MM.1S (cell line): ENCODE measurements at regions not wholly inside any gene's neighbourhood (a gene's known extent, or its start where the extent isn't known, plus 50 kb on each side); places are given as distances from the start of the nearest gene placed in this dataset.

Source experiments
- DNase-seq: peaks from one replicate; pipeline ENCODE4 v3.0.0-alpha.2; 2015
- H2AFZ ChIP-seq: fragments of 300-600 bp; sonication (generic); 2 replicates; pipeline ENCODE4 v1.6.0; 2016; ENCODE audit warnings: antibody characterized with exemption, low read length
- H3F3A ChIP-seq: fragments of 300-600 bp; sonication (generic); 2 replicates; pipeline ENCODE4 v1.6.1; 2016; ENCODE audit warnings: mild to moderate bottlenecking, antibody characterized with exemption, low read length, moderate library complexity, mixed read lengths; ENCODE audit not compliant: insufficient read depth
- H3K27ac ChIP-seq: fragments of 300-600 bp; sonication (generic); 2 replicates; pipeline ENCODE4 v1.5.1; 2016; ENCODE audit warnings: mild to moderate bottlenecking, low read length
- H3K27me3 ChIP-seq: fragments of 300-600 bp; sonication (generic); replicated peaks from 2 replicates; pipeline ENCODE4 v1.6.0; 2016; ENCODE audit warnings: low read length; ENCODE audit not compliant: insufficient read depth
- H3K36me3 ChIP-seq: fragments of 300-600 bp; sonication (generic); replicated peaks from 2 replicates; pipeline ENCODE4 v1.6.1; 2016; ENCODE audit warnings: mild to moderate bottlenecking, low read length, mixed read lengths; ENCODE audit not compliant: insufficient read depth
- H3K4me1 ChIP-seq: fragments of 300-600 bp; sonication (generic); 2 replicates; pipeline ENCODE4 v1.6.1; 2016; ENCODE audit warnings: low read length, mixed read lengths
- H3K4me2 ChIP-seq: fragments of 300-600 bp; sonication (generic); 2 replicates; pipeline ENCODE4 v1.6.0; 2016; ENCODE audit warnings: low read depth, low read length
- H3K4me3 ChIP-seq: fragments of 300-600 bp; sonication (generic); 2 replicates; pipeline ENCODE4 v1.5.1; 2016; ENCODE audit warnings: low read length, mixed read lengths
- H3K79me2 ChIP-seq: fragments of 300-600 bp; sonication (generic); 2 replicates; pipeline ENCODE4 v1.6.1; 2016; ENCODE audit warnings: mixed run types, low read length, mixed read lengths
- H3K9ac ChIP-seq: fragments of 300-600 bp; sonication (generic); 2 replicates; pipeline ENCODE4 v1.6.1; 2016; ENCODE audit warnings: low read length, mixed read lengths
- H3K9me2 ChIP-seq: fragments of 300-600 bp; sonication (generic); replicated peaks from 2 replicates; pipeline ENCODE4 v1.6.1; 2016; ENCODE audit warnings: mild to moderate bottlenecking, low read length, mixed read lengths; ENCODE audit not compliant: insufficient read depth
- H3K9me3 ChIP-seq: fragments of 300-600 bp; sonication (generic); replicated peaks from 2 replicates; pipeline ENCODE4 v1.6.1; 2016; ENCODE audit warnings: mild to moderate bottlenecking, low read length, mixed read lengths; ENCODE audit not compliant: insufficient read depth
- H4K20me1 ChIP-seq: fragments of 300-600 bp; sonication (generic); 2 replicates; pipeline ENCODE4 v1.6.1; 2016; ENCODE audit warnings: mild to moderate bottlenecking, low read length, moderate library complexity, mixed read lengths; ENCODE audit not compliant: insufficient read depth
- CTCF ChIP-seq: fragments of 300-600 bp; sonication (generic); IDR thresholded peaks from 2 replicates; pipeline ENCODE4 v1.5.1; 2016; ENCODE audit warnings: antibody characterized with exemption, low read length, mixed read lengths
- EZH2 ChIP-seq: fragments of 300-600 bp; sonication (generic); optimal IDR thresholded peaks from 2 replicates; pipeline ENCODE3; 2017; ENCODE audit warnings: low read depth, mild to moderate bottlenecking, antibody characterized with exemption, low read length, mixed read lengths
- EZH2phosphoT487 ChIP-seq: fragments of 300-600 bp; sonication (generic); IDR thresholded peaks from 2 replicates; pipeline ENCODE4 v1.6.1; 2018; ENCODE audit warnings: antibody characterized with exemption, low read length

DNA sequence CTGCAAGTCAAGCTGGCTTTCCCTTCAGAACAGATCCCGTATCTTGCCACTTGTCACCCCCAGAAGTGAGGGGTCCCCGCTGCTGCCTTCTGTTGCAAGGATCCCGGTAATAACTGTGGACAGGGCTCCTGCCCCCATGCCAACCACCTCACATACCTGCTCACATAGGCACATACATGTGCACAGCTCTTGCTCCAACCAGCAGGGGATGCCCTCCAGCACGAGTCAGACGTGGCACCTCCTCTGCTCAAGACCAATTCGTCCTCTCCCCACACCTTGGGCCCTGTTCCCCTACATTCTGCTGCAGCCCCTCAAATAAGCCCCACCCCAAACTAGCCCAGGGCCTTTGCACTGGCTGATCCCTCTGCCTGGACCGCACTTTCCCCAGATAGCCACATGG is 163.3 kb downstream of the CRYBB2 start:
- Histone ChIP-seq H3F3A (no peaks in the 10 kb centered on the region), H3K9me3 (no peaks in the 10 kb centered on the region), H3K36me3 (no peaks in the 10 kb centered on the region), H3K4me1 (no peaks in the 10 kb centered on the region), H3K27ac (no peak overlapping the region), H3K27me3 (peaks cover 15% of the 10 kb centered on the region; the same call in 1 of the 2 replicates), H3K9ac (no peak overlapping the region), H3K79me2 (no peaks in the 10 kb centered on the region), H3K4me3 (no peak overlapping the region), H4K20me1 (no peaks in the 10 kb centered on the region), H2AFZ (no peak overlapping the region), H3K4me2 (no peak overlapping the region), H3K9me2 (no peaks in the 10 kb centered on the region)
- TF ChIP-seq CTCF (peak; percentile 13; the same call in 1 of the 2 replicates), EZH2 (no peak)
- no peak for DNase-seq

DNA sequence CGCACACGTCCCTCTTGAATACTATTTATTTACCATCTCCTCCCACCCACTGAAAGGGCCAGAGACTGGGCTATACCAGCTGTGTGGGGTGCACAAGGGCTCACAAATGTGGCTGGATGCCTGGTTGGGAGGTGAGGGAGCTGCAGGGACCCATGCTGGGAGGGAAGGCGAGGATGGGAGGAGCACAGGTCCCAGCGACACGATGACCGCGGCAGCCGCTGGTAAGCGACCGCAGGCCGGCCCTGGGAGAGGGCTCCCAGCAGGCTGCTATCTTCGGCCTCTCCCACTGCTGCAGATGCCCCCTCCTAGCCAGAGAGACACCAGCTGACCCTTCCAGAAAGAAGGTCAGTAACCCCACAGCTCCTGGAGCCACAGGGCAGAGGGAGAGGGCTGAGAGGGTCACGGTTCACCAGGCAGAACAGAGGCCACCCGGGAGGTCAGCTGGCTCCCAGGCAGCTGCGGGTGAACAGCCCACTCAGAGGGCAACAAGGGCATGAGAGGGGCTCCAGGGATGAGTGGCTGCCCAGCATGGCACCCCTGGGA is 163.9 kb downstream of the CRYBB2 start:
- Histone ChIP-seq H3K4me3 (no peak overlapping the region), H3K4me2 (no peak overlapping the region), H3F3A (no peaks in the 10 kb centered on the region), H3K9ac (no peak overlapping the region), H3K79me2 (no peaks in the 10 kb centered on the region), H3K9me2 (no peaks in the 10 kb centered on the region), H3K27ac (no peak overlapping the region), H4K20me1 (no peaks in the 10 kb centered on the region), H3K9me3 (no peaks in the 10 kb centered on the region), H2AFZ (no peak overlapping the region), H3K4me1 (no peaks in the 10 kb centered on the region), H3K27me3 (peaks cover 19% of the 10 kb centered on the region), H3K36me3 (no peaks in the 10 kb centered on the region)
- TF ChIP-seq EZH2phosphoT487 (no peak), CTCF (no peak), EZH2 (no peak)
- DNase-seq = no peak

DNA sequence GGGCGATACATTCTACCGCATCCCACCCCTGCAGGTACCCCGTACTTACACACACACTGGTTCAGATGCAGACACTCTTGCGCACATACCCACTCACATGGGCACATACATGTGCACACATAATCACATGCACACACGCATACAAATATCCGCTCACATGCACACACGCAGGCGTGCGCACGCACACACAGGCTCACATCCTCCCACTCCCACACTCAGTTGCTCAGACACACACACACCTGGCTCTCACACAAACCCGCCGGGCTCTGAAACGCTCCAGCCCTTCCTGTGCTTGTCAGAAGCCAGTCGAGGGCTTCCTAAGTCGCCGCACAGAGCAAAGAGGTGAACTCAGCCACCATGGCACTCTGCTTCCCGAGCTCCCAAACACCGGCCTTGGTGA is 164.5 kb downstream of the CRYBB2 start:
- Histone ChIP-seq H3K36me3 (no peaks in the 10 kb centered on the region), H4K20me1 (no peaks in the 10 kb centered on the region), H2AFZ (no peak overlapping the region), H3K4me2 (no peak overlapping the region), H3K9me2 (no peaks in the 10 kb centered on the region), H3K4me3 (no peak overlapping the region), H3K9ac (no peak overlapping the region), H3K79me2 (peaks cover 5% of the 10 kb centered on the region; the same call in 1 of the 2 replicates), H3K27ac (no peak overlapping the region), H3F3A (no peaks in the 10 kb centered on the region), H3K27me3 (peaks cover 20% of the 10 kb centered on the region), H3K9me3 (no peaks in the 10 kb centered on the region), H3K4me1 (no peaks in the 10 kb centered on the region)
- no peak for DNase-seq
- TF ChIP-seq EZH2 (no peak), EZH2phosphoT487 (no peak), CTCF (no peak)
